ENCODE measurements at regions not wholly inside any gene's neighbourhood (a gene's known extent, or its start where the extent isn't known, plus 50 kb on each side); places are given as distances from the start of the nearest gene placed in this dataset.

- TF ChIP-seq CHD7 (IDR thresholded peaks at IDR 0.05; ENCODE audit: insufficient replicate concordance, low read length) (no peak), POLR2AphosphoS5 (IDR thresholded peaks at IDR 0.05; ENCODE audit: low read depth, low read length) (no peak), CEBPB (IDR thresholded peaks at IDR 0.05; ENCODE audit: low read depth, low read length) (no peak), SIX5 (IDR thresholded peaks at IDR 0.05; ENCODE audit: low read depth, low read length) (no peak), ZNF274 (IDR thresholded peaks at IDR 0.05; ENCODE audit: borderline replicate concordance, extremely low read depth, low read length) (no peak), SIN3A (conservative IDR thresholded peaks at IDR 0.05 in 1 of 2, IDR thresholded peaks at IDR 0.05 in 1 of 2; ENCODE audit: low read depth in 1 of 2, low read length in 2 of 2) (no peak), KDM1A (IDR thresholded peaks at IDR 0.05; ENCODE audit: borderline replicate concordance, low read length) (no peak), RXRA (IDR thresholded peaks at IDR 0.05; ENCODE audit: insufficient read depth, low read depth, low read length) (no peak), BCL11A (IDR thresholded peaks at IDR 0.05; ENCODE audit: low read depth in 2 of 2, low read length in 2 of 2) (no peak), NANOG (IDR thresholded peaks at IDR 0.05; ENCODE audit: insufficient read depth, low read depth, low read length, poor library complexity, severe bottlenecking) (no peak), KDM4A (IDR thresholded peaks at IDR 0.05; ENCODE audit: low read depth, low read length, severe bottlenecking) (no peak)
These were observed 683.9 kb downstream of the XPNPEP1 start (continued) for GRCh38 chr10:109239371-109239770.
